ENCODE measurements at regions not wholly inside any gene's neighbourhood (a gene's known extent, or its start where the extent isn't known, plus 50 kb on each side); places are given as distances from the start of the nearest gene placed in this dataset.
"Not testable (repeated sequence)": the region's sequence is repeated elsewhere in the genome, so short reads cannot be mapped to it uniquely, and the experiment has no call there.

DNA sequence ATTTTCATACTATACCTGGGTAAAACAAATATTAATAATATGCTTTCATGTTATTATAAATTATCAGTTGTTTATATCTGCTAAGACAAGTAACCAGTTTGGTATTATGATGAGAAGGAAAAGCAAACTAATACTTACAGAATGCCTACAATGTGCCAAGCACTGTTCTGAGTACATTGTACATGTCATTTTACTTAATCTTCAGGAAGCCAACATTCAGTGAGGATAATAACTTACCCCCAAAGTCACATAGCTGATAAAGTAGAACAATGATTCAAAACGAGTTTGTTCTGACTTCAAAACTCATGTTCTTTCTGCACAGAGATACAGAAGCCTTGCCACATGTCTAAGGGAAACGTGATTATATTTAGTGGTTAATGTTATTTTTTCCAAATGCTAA is 89.0 kb upstream of the DIO2 start:
- no peak overlapping the region for H4K8ac ChIP-seq (ENCODE audit: low read depth, low read length)
- WGBS, 2 donors (ENCODE audit: extremely low coverage in 2 of 2, insufficient read length in 2 of 2, insufficient replicate concordance in 1 of 2): no CpG with 5 or more reads among the region's 2 CpGs

DNA sequence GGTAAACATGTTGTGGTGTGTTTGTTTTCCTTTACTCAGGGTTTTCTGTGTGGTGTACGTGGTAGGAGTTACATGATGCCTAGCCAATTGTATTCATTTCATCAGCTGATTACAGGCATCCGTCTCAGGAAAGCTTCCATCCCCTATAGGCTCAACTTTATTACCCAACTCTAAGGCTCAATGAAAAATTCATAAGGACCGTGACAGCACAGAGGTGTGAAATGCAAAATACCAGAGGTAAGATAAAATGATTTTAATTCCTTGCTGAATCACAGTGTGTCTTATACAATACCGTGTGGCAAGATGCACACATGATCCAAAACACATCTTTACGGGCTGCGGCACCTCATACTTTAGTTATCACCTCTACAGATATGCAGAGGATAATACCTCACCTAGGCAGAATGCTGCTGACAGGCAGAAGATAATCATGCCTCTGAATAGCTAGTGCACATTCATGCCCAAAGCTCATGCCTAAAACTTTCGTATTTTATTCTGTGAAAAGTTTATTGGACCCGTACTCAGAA is 87.2 kb upstream of the DIO2 start:
- H2BK5ac ChIP-seq (ENCODE audit: low read length): no peak overlapping the region
- H3K9me3 ChIP-seq (replicated peaks in 1 of 2; ENCODE audit: control insufficient read depth in 2 of 2, insufficient read depth in 1 of 2, low read depth in 1 of 2, low read length in 2 of 2): no peaks in the 10 kb centered on the region
- H4K8ac ChIP-seq (ENCODE audit: low read depth, low read length): no peak overlapping the region
- no peak overlapping the region for H2BK15ac ChIP-seq (ENCODE audit: low read length)
- H3K79me1 ChIP-seq (ENCODE audit: low read depth, low read length): no peaks in the 10 kb centered on the region
- H3K27ac ChIP-seq (replicated peaks; ENCODE audit: low read length): no peak overlapping the region
- no peak for DNase-seq (ENCODE audit: low spot score)
- no peak overlapping the region for H3K14ac ChIP-seq (ENCODE audit: low read length)
- no peak overlapping the region for H3K4me2 ChIP-seq (ENCODE audit: insufficient read depth, low read length, poor library complexity, severe bottlenecking)
- H3K36me3 ChIP-seq (replicated peaks in 1 of 2; ENCODE audit: control insufficient read depth in 2 of 2, insufficient read depth in 2 of 2, low read length in 2 of 2): no peaks in the 10 kb centered on the region
- H3K9ac ChIP-seq (ENCODE audit: low read depth, low read length, poor library complexity): no peak overlapping the region
- no peak overlapping the region for H3K23ac ChIP-seq (ENCODE audit: low read depth, low read length, poor library complexity)
- no CpG with 5 or more reads among the region's 8 CpGs for WGBS, 2 donors (ENCODE audit: extremely low coverage in 2 of 2, insufficient read length in 2 of 2, insufficient replicate concordance in 1 of 2)
- H3K18ac ChIP-seq (ENCODE audit: low read length): no peak overlapping the region
- H3K4me1 ChIP-seq (ENCODE audit: control insufficient read depth in 2 of 2, insufficient read depth in 1 of 2, low read depth in 1 of 2, low read length in 2 of 2): no peaks in the 10 kb centered on the region
- H3K4ac ChIP-seq (ENCODE audit: low read length): no peak overlapping the region
- H2BK120ac ChIP-seq (ENCODE audit: low read depth, low read length): no peak overlapping the region
- H3K4me3 ChIP-seq (ENCODE audit: low read length in 2 of 2): no peak overlapping the region
- no peak overlapping the region for H2AFZ ChIP-seq (ENCODE audit: low read length)
- H2BK12ac ChIP-seq (ENCODE audit: low read length): no peak overlapping the region
- no peak overlapping the region for H4K91ac ChIP-seq (ENCODE audit: low read depth, low read length, poor library complexity)
- no peak overlapping the region for H2AK5ac ChIP-seq (ENCODE audit: low read depth, low read length)
- no peaks in the 10 kb centered on the region for H3K27me3 ChIP-seq (ENCODE audit: control insufficient read depth in 3 of 3, insufficient read depth in 3 of 3, low read depth in 1 of 3, low read length in 3 of 3)

More for the DNA sequence above, 89.0 kb upstream of the DIO2 start:
- Histone ChIP-seq H2BK15ac (ENCODE audit: low read length) (no peak overlapping the region), H3K4me3 (ENCODE audit: low read length in 2 of 2) (no peak overlapping the region), H3K9me3 (replicated peaks in 1 of 2; ENCODE audit: control insufficient read depth in 2 of 2, insufficient read depth in 1 of 2, low read depth in 1 of 2, low read length in 2 of 2) (no peaks in the 10 kb centered on the region), H2BK5ac (ENCODE audit: low read length) (no peak overlapping the region), H3K4me1 (ENCODE audit: control insufficient read depth in 2 of 2, insufficient read depth in 1 of 2, low read depth in 1 of 2, low read length in 2 of 2) (no peaks in the 10 kb centered on the region), H2BK120ac (ENCODE audit: low read depth, low read length) (no peak overlapping the region), H4K91ac (ENCODE audit: low read depth, low read length, poor library complexity) (no peak overlapping the region), H2AFZ (ENCODE audit: low read length) (no peak overlapping the region), H3K4me2 (ENCODE audit: insufficient read depth, low read length, poor library complexity, severe bottlenecking) (no peak overlapping the region), H3K36me3 (replicated peaks in 1 of 2; ENCODE audit: control insufficient read depth in 2 of 2, insufficient read depth in 2 of 2, low read length in 2 of 2) (no peaks in the 10 kb centered on the region), H3K9ac (ENCODE audit: low read depth, low read length, poor library complexity) (no peak overlapping the region), H3K14ac (ENCODE audit: low read length) (no peak overlapping the region), H3K79me1 (ENCODE audit: low read depth, low read length) (no peaks in the 10 kb centered on the region), H3K4ac (ENCODE audit: low read length) (no peak overlapping the region), H2AK5ac (ENCODE audit: low read depth, low read length) (no peak overlapping the region), H3K27ac (replicated peaks; ENCODE audit: low read length) (no peak overlapping the region), H3K18ac (ENCODE audit: low read length) (no peak overlapping the region), H3K27me3 (ENCODE audit: control insufficient read depth in 3 of 3, insufficient read depth in 3 of 3, low read depth in 1 of 3, low read length in 3 of 3) (no peaks in the 10 kb centered on the region), H2BK12ac (ENCODE audit: low read length) (no peak overlapping the region), H3K23ac (ENCODE audit: low read depth, low read length, poor library complexity) (no peak overlapping the region)
- no peak for DNase-seq (ENCODE audit: low spot score)

GRCh38 chr14:80291101-80291500 is 79.8 kb upstream of the DIO2 start:
- Histone ChIP-seq H3K27ac (replicated peaks; ENCODE audit: low read length) (no peak overlapping the region), H4K8ac (ENCODE audit: low read depth, low read length) (no peak overlapping the region), H3K79me1 (ENCODE audit: low read depth, low read length) (no peaks in the 10 kb centered on the region), H4K91ac (ENCODE audit: low read depth, low read length, poor library complexity) (no peak overlapping the region), H2BK12ac (ENCODE audit: low read length) (no peak overlapping the region), H3K4ac (ENCODE audit: low read length) (no peak overlapping the region), H2BK120ac (ENCODE audit: low read depth, low read length) (no peak overlapping the region), H2BK5ac (ENCODE audit: low read length) (no peak overlapping the region), H2AFZ (ENCODE audit: low read length) (no peak overlapping the region), H3K23ac (ENCODE audit: low read depth, low read length, poor library complexity) (no peak overlapping the region), H3K9ac (ENCODE audit: low read depth, low read length, poor library complexity) (no peak overlapping the region), H3K27me3 (ENCODE audit: control insufficient read depth in 3 of 3, insufficient read depth in 3 of 3, low read depth in 1 of 3, low read length in 3 of 3) (no peaks in the 10 kb centered on the region), H3K4me2 (ENCODE audit: insufficient read depth, low read length, poor library complexity, severe bottlenecking) (no peak overlapping the region), H3K4me1 (ENCODE audit: control insufficient read depth in 2 of 2, insufficient read depth in 1 of 2, low read depth in 1 of 2, low read length in 2 of 2) (no peaks in the 10 kb centered on the region), H3K4me3 (ENCODE audit: low read length in 2 of 2) (no peak overlapping the region), H3K9me3 (replicated peaks in 1 of 2; ENCODE audit: control insufficient read depth in 2 of 2, insufficient read depth in 1 of 2, low read depth in 1 of 2, low read length in 2 of 2) (no peaks in the 10 kb centered on the region), H2AK5ac (ENCODE audit: low read depth, low read length) (no peak overlapping the region), H3K14ac (ENCODE audit: low read length) (no peak overlapping the region), H2BK15ac (ENCODE audit: low read length) (no peak overlapping the region), H3K36me3 (replicated peaks in 1 of 2; ENCODE audit: control insufficient read depth in 2 of 2, insufficient read depth in 2 of 2, low read length in 2 of 2) (no peaks in the 10 kb centered on the region), H3K18ac (ENCODE audit: low read length) (no peak overlapping the region)
- WGBS, 2 donors (ENCODE audit: extremely low coverage in 2 of 2, insufficient read length in 2 of 2, insufficient replicate concordance in 1 of 2): no CpG with 5 or more reads among the region's 1 CpG
- no peak for DNase-seq (ENCODE audit: low spot score)

GRCh38 chr14:80286744-80287143 is 75.4 kb upstream of the DIO2 start:
- no CpG with 5 or more reads among the region's 27 CpGs for WGBS, 2 donors (ENCODE audit: extremely low coverage in 2 of 2, insufficient read length in 2 of 2, insufficient replicate concordance in 1 of 2)
- not testable (repeated sequence) for H3K9ac ChIP-seq (ENCODE audit: low read depth, low read length, poor library complexity); H3K4me1 ChIP-seq (ENCODE audit: control insufficient read depth in 2 of 2, insufficient read depth in 1 of 2, low read depth in 1 of 2, low read length in 2 of 2); H3K4me3 ChIP-seq (ENCODE audit: low read length in 2 of 2); H3K4me2 ChIP-seq (ENCODE audit: insufficient read depth, low read length, poor library complexity, severe bottlenecking); H3K36me3 ChIP-seq (replicated peaks in 1 of 2; ENCODE audit: control insufficient read depth in 2 of 2, insufficient read depth in 2 of 2, low read length in 2 of 2); H3K14ac ChIP-seq (ENCODE audit: low read length); H3K18ac ChIP-seq (ENCODE audit: low read length); H2AK5ac ChIP-seq (ENCODE audit: low read depth, low read length); H3K23ac ChIP-seq (ENCODE audit: low read depth, low read length, poor library complexity); H3K79me1 ChIP-seq (ENCODE audit: low read depth, low read length); H4K8ac ChIP-seq (ENCODE audit: low read depth, low read length); H2BK12ac ChIP-seq (ENCODE audit: low read length); H2AFZ ChIP-seq (ENCODE audit: low read length); H3K27ac ChIP-seq (replicated peaks; ENCODE audit: low read length); H2BK120ac ChIP-seq (ENCODE audit: low read depth, low read length); H4K91ac ChIP-seq (ENCODE audit: low read depth, low read length, poor library complexity); H3K9me3 ChIP-seq (replicated peaks in 1 of 2; ENCODE audit: control insufficient read depth in 2 of 2, insufficient read depth in 1 of 2, low read depth in 1 of 2, low read length in 2 of 2); H3K4ac ChIP-seq (ENCODE audit: low read length); DNase-seq (ENCODE audit: low spot score); H3K27me3 ChIP-seq (ENCODE audit: control insufficient read depth in 3 of 3, insufficient read depth in 3 of 3, low read depth in 1 of 3, low read length in 3 of 3); H2BK15ac ChIP-seq (ENCODE audit: low read length); H2BK5ac ChIP-seq (ENCODE audit: low read length)

All from neuronal stem cell (in vitro differentiated cells).